H1 (cell line): ENCODE measurements at regions not wholly inside any gene's neighbourhood (a gene's known extent, or its start where the extent isn't known, plus 50 kb on each side); places are given as distances from the start of the nearest gene placed in this dataset.

Source experiments
- EGR1 ChIP-seq: IDR thresholded peaks from 2 replicates; pipeline ENCODE4 v1.6.1; 2011; ENCODE audit warnings: low read depth, low read length, borderline replicate concordance
- EZH2 ChIP-seq: fragments of 200-600 bp; sonication (generic); IDR thresholded peaks from 2 replicates; pipeline ENCODE4 v1.7.1; 2012; ENCODE audit warnings: low read depth, mild to moderate bottlenecking, moderate library complexity, low read length, inconsistent platforms; ENCODE audit not compliant: severe bottlenecking
- TBP ChIP-seq: IDR thresholded peaks from 2 replicates; pipeline ENCODE4 v1.6.1; 2011; ENCODE audit warnings: low read depth, low read length, improper control_type of control experiment

GRCh38 chr6:7668936-7669335 is 57.0 kb upstream of the BMP6 start (continued):
- TF ChIP-seq EZH2 (no peak), EGR1 (no peak), TBP (no peak)
